Liver (tissue), 3 donors: ENCODE measurements at regions not wholly inside any gene's neighbourhood (a gene's known extent, or its start where the extent isn't known, plus 50 kb on each side); places are given as distances from the start of the nearest gene placed in this dataset.

Experiments used
- ATF3 ChIP-seq: IDR thresholded peaks from 2 replicates; pipeline ENCODE4 v1.6.1; 2016; ENCODE audit warnings: antibody characterized with exemption
- CTCF ChIP-seq: fragments of 150-350 bp; IDR thresholded peaks from 2 replicates; pipeline ENCODE4 v1.5.1; 2017; ENCODE audit warnings: improper control_type of control experiment, low read depth, low read length; ENCODE audit not compliant: missing input control
- GABPA ChIP-seq, 2 donors: IDR thresholded peaks in 1 of 2; conservative IDR thresholded peaks in 1 of 2; 2 replicates each; pipeline ENCODE4 v1.6.1; 2016; ENCODE audit warnings: antibody characterized with exemption in 2 of 2, mild to moderate bottlenecking in 1 of 2, moderate library complexity in 1 of 2
- HNF4G ChIP-seq: IDR thresholded peaks from 2 replicates; pipeline ENCODE4 v1.6.1; 2016; ENCODE audit warnings: antibody characterized with exemption
- JUND ChIP-seq, 2 donors: IDR thresholded peaks; 2 replicates each; pipeline ENCODE4 v1.6.1; 2016; ENCODE audit warnings: antibody characterized with exemption in 2 of 2
- MAX ChIP-seq: IDR thresholded peaks from 2 replicates; pipeline ENCODE4 v1.6.1; 2016; ENCODE audit warnings: antibody characterized with exemption
- REST ChIP-seq: IDR thresholded peaks from 2 replicates; pipeline ENCODE4 v1.6.1; 2016; ENCODE audit warnings: antibody characterized with exemption, mild to moderate bottlenecking
- RXRA ChIP-seq, 2 donors: IDR thresholded peaks; 2 replicates each; pipeline ENCODE4 v1.6.1; 2017 to 2018; ENCODE audit warnings: antibody characterized with exemption in 2 of 2, mild to moderate bottlenecking in 1 of 2
- SP1 ChIP-seq: IDR thresholded peaks from 2 replicates; pipeline ENCODE4 v1.6.1; 2018; ENCODE audit warnings: antibody characterized with exemption, mild to moderate bottlenecking
- YY1 ChIP-seq: IDR thresholded peaks from 2 replicates; pipeline ENCODE4 v1.6.1; 2016; ENCODE audit warnings: antibody characterized with exemption, mild to moderate bottlenecking
- TF ChIP-seq, protein P1 (sequence below): IDR thresholded peaks from 2 replicates; pipeline ENCODE4 v1.6.1; 2016; ENCODE audit warnings: antibody characterized with exemption
- donor health status: healthy.
- donor health status: healthy.

DNA sequence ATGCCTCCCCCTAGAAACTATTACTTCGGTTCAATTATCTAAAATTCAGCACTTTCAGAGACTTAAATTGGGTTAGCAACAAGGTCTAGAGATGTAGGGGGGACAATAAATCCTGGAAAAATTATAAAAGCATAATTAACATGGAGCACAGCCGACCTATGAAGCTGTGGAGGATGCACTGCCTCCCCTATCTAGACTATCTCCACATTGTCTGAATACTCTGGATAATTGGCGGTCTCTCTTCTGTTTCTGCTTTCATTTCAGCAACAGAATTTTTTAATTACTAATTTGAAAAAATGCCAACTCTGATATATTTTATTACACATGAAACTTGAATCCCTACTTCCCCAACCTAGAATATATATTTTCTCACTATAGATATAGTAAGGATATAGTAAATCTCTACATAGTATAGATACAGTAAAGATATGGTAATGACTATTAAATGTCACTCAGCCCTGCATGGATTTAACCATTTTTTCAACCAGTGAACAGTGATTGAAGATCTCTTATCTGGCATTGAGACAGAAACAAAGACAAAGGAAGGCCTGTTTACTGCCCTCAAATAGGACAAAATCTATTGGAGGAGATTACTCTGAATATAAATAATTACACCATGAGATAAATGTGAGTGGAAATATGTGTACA lies 157.6 kb downstream of the BLID start:
- TF ChIP-seq RXRA (IDR thresholded peaks at IDR 0.05), result no peak
- no peak for TF ChIP-seq CTCF
- TF ChIP-seq MAX, result no peak
- TF ChIP-seq, protein P1, sequence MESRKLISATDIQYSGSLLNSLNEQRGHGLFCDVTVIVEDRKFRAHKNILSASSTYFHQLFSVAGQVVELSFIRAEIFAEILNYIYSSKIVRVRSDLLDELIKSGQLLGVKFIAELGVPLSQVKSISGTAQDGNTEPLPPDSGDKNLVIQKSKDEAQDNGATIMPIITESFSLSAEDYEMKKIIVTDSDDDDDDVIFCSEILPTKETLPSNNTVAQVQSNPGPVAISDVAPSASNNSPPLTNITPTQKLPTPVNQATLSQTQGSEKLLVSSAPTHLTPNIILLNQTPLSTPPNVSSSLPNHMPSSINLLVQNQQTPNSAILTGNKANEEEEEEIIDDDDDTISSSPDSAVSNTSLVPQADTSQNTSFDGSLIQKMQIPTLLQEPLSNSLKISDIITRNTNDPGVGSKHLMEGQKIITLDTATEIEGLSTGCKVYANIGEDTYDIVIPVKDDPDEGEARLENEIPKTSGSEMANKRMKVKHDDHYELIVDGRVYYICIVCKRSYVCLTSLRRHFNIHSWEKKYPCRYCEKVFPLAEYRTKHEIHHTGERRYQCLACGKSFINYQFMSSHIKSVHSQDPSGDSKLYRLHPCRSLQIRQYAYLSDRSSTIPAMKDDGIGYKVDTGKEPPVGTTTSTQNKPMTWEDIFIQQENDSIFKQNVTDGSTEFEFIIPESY, result no peak
- TF ChIP-seq GABPA (IDR thresholded peaks at IDR 0.05 in 1 of 2, conservative IDR thresholded peaks at IDR 0.05 in 1 of 2), result no peak
- no peak for TF ChIP-seq YY1
- TF ChIP-seq ATF3, result no peak
- no peak for TF ChIP-seq SP1
- no peak for TF ChIP-seq REST
- no peak for TF ChIP-seq HNF4G
- no peak for TF ChIP-seq JUND (IDR thresholded peaks at IDR 0.05)
